Suprapubic skin (tissue), 4 donors: ENCODE measurements at regions not wholly inside any gene's neighbourhood (a gene's known extent, or its start where the extent isn't known, plus 50 kb on each side); places are given as distances from the start of the nearest gene placed in this dataset.
"Not testable (repeated sequence)": the region's sequence is repeated elsewhere in the genome, so short reads cannot be mapped to it uniquely, and the experiment has no call there.

Experiments used
- DNase-seq, 2 donors: peaks; one replicate each; pipeline ENCODE4 v3.0.0-alpha.2; 2019; ENCODE audit warnings: low spot score in 2 of 2
- H3K27ac ChIP-seq: fragments of 200-600 bp; sonication (generic); one replicate; pipeline ENCODE4 v1.5.1; 2019
- H3K27me3 ChIP-seq: fragments of 200-600 bp; sonication (generic); one replicate; pipeline ENCODE4 v1.5.1; 2019
- H3K36me3 ChIP-seq: fragments of 200-600 bp; sonication (generic); one replicate; pipeline ENCODE4 v1.5.1; 2019
- H3K4me1 ChIP-seq: fragments of 200-600 bp; sonication (generic); one replicate; pipeline ENCODE4 v1.5.1; 2019
- H3K4me3 ChIP-seq: fragments of 200-600 bp; sonication (generic); one replicate; pipeline ENCODE4 v1.5.1; 2019; ENCODE audit warnings: mild to moderate bottlenecking
- H3K9me3 ChIP-seq: fragments of 200-600 bp; sonication (generic); one replicate; pipeline ENCODE4 v1.5.1; 2019
- CTCF ChIP-seq, 2 donors: fragments of 200-600 bp in 1 of 2; fragments of 450-650 bp in 1 of 2; sonication (generic) in 1 of 2; IDR thresholded peaks; one replicate each; pipeline ENCODE4 v1.5.1; 2016 to 2019; ENCODE audit warnings: antibody characterized with exemption in 2 of 2, mild to moderate bottlenecking in 1 of 2, moderate library complexity in 1 of 2
- EP300 ChIP-seq: sonication (generic); formaldehyde crosslinking; IDR thresholded peaks from one replicate; pipeline ENCODE4 v1.6.1; 2017; ENCODE audit warnings: antibody characterized with exemption
- POLR2A ChIP-seq, 2 donors: fragments of 450-650 bp; IDR thresholded peaks; one replicate each; pipeline ENCODE4 v1.6.1; 2017; ENCODE audit warnings: antibody characterized with exemption in 2 of 2, mild to moderate bottlenecking in 2 of 2, moderate library complexity in 2 of 2
- POLR2AphosphoS5 ChIP-seq, 3 donors: sonication (generic); formaldehyde crosslinking; IDR thresholded peaks; one replicate each; pipeline ENCODE4 v1.6.1; 2017; ENCODE audit warnings: antibody characterized with exemption in 3 of 3
- WGBS: methylation state at CpG from one replicate; pipeline ENCODE4 v1.1.5; 2018; 5-methylcytosine and 5-hydroxymethylcytosine counted together

GRCh38 chr1:30571380-30571779 is 152.0 kb downstream of the MATN1 start:
- H3K36me3 ChIP-seq = no peaks in the 10 kb centered on the region
- peaks cover 4% of the 10 kb centered on the region for H3K27me3 ChIP-seq
- 76% methylated on average over 4 of the region's 4 CpGs for WGBS
- no peaks in the 10 kb centered on the region for H3K4me1 ChIP-seq
- H3K9me3 ChIP-seq = no peaks in the 10 kb centered on the region
- no peak for DNase-seq
- TF ChIP-seq POLR2AphosphoS5 (IDR thresholded peaks at IDR 0.05) = no peak
- no peak for TF ChIP-seq POLR2A (IDR thresholded peaks at IDR 0.05)
- TF ChIP-seq CTCF (IDR thresholded peaks at IDR 0.05) = no peak
- H3K4me3 ChIP-seq = no peak overlapping the region
- H3K27ac ChIP-seq = no peak overlapping the region

- TF ChIP-seq POLR2A (IDR thresholded peaks at IDR 0.05) (no peak), CTCF (IDR thresholded peaks at IDR 0.05) (no peak), POLR2AphosphoS5 (IDR thresholded peaks at IDR 0.05) (no peak), EP300 (no peak)
- Histone ChIP-seq H3K27me3 (peaks cover 4% of the 10 kb centered on the region), H3K4me1 (no peaks in the 10 kb centered on the region), H3K4me3 (no peak overlapping the region), H3K9me3 (no peaks in the 10 kb centered on the region), H3K27ac (no peak overlapping the region), H3K36me3 (no peaks in the 10 kb centered on the region)
- no peak for DNase-seq
- 56% methylated on average over 3 of the region's 3 CpGs for WGBS
These were observed 154.0 kb downstream of the MATN1 start for GRCh38 chr1:30569384-30569783.

- TF ChIP-seq POLR2A (IDR thresholded peaks at IDR 0.05) (no peak), CTCF (IDR thresholded peaks at IDR 0.05) (no peak), EP300 (no peak), POLR2AphosphoS5 (IDR thresholded peaks at IDR 0.05) (no peak)
- DNase-seq = no peak
- no peaks in the 10 kb centered on the region for H3K36me3 ChIP-seq
- no peaks in the 10 kb centered on the region for H3K4me1 ChIP-seq
- no peaks in the 10 kb centered on the region for H3K27me3 ChIP-seq
- no peak overlapping the region for H3K27ac ChIP-seq
- H3K4me3 ChIP-seq = no peak overlapping the region
- H3K9me3 ChIP-seq = peaks cover 6% of the 10 kb centered on the region
These were observed 160.8 kb downstream of the MATN1 start for GRCh38 chr1:30562559-30562958.

- Histone ChIP-seq H3K9me3 (no peaks in the 10 kb centered on the region), H3K27me3 (peaks cover 11% of the 10 kb centered on the region), H3K27ac (no peak overlapping the region), H3K4me3 (no peak overlapping the region), H3K4me1 (no peaks in the 10 kb centered on the region), H3K36me3 (no peaks in the 10 kb centered on the region)
- DNase-seq = no peak
- TF ChIP-seq CTCF (IDR thresholded peaks at IDR 0.05) (no peak), POLR2AphosphoS5 (IDR thresholded peaks at IDR 0.05) (no peak), EP300 (no peak), POLR2A (IDR thresholded peaks at IDR 0.05) (no peak)
- 69% methylated on average over 8 of the region's 8 CpGs for WGBS
These were observed 171.8 kb downstream of the MATN1 start for GRCh38 chr1:30551603-30552002.

- no peak overlapping the region for H3K27ac ChIP-seq
- H3K4me3 ChIP-seq = no peak overlapping the region
- peaks cover 7% of the 10 kb centered on the region for H3K27me3 ChIP-seq
- no peaks in the 10 kb centered on the region for H3K36me3 ChIP-seq
- WGBS = 87% methylated on average over 4 of the region's 11 CpGs
- TF ChIP-seq POLR2A (IDR thresholded peaks at IDR 0.05) = no peak
- H3K9me3 ChIP-seq = no peaks in the 10 kb centered on the region
- no peak for DNase-seq
- H3K4me1 ChIP-seq = no peaks in the 10 kb centered on the region
These were observed 172.8 kb downstream of the MATN1 start for GRCh38 chr1:30550365-30551220.

- 92% methylated on average over 1 of the region's 1 CpG for WGBS
- DNase-seq = not testable (repeated sequence)
These were observed 173.5 kb downstream of the MATN1 start for GRCh38 chr1:30549872-30550271.

More at GRCh38 chr1:30549872-30550271, 173.5 kb downstream of the MATN1 start:
- not testable (repeated sequence) for H3K27ac ChIP-seq, H3K27me3 ChIP-seq, H3K9me3 ChIP-seq, H3K4me1 ChIP-seq, H3K36me3 ChIP-seq, H3K4me3 ChIP-seq
